HCT116 (cell line): ENCODE measurements at regions not wholly inside any gene's neighbourhood (a gene's known extent, or its start where the extent isn't known, plus 50 kb on each side); places are given as distances from the start of the nearest gene placed in this dataset.

Experiments used
- ATAC-seq: fragments of 200-7000 bp; cut with Tn5 transposase; 2 replicates; pipeline ENCODE4 v1.9.1; 2020; ENCODE audit warnings: mild to moderate bottlenecking, moderate library complexity
- BruUV-seq: library from RNA; stranded (reverse); fragments of 400-500 nt; replicated peaks from 2 replicates; lab custom pipeline; 2021; lab: Mats Ljungman, UMichigan
- CTCF ChIA-PET: fragments of 300-600 bp; sonication (Branson Sonifier 250); formaldehyde crosslinking; loops from one replicate; lab custom pipeline; 2021; ENCODE audit warnings: antibody characterized with exemption; lab: Charles Lee
- POLR2A ChIA-PET: fragments of 300-600, 350-600 bp; sonication (Branson Sonifier 250); formaldehyde crosslinking; loops from one replicate; lab custom pipeline; 2021; ENCODE audit warnings: antibody characterized with exemption; lab: Charles Lee
- RAD21 ChIA-PET, 2 experiments: fragments of 300-600 bp; sonication (Branson Sonifier 250); formaldehyde crosslinking; loops; one replicate each; lab custom pipeline; 2023; ENCODE audit warnings: low total read pairs in 2 of 2; ENCODE audit not compliant: uncharacterized antibody in 2 of 2, unreplicated experiment in 2 of 2, low non-redundant PET in 1 of 2; lab: Charles Lee
- DNase-seq: peaks from one replicate; pipeline ENCODE4 v3.0.0-alpha.2; 2010; ENCODE audit warnings: low read depth, low spot score
- H2AFZ ChIP-seq: fragments of 200-600 bp; shearing (Covaris generic), sonication (generic); 2 replicates; pipeline ENCODE4 v1.6.1; 2017; ENCODE audit warnings: low read depth, mixed run types, mixed read lengths, antibody characterized with exemption, low read length; ENCODE audit not compliant: poor library complexity, severe bottlenecking
- H3K27ac ChIP-seq: 2 replicates; pipeline ENCODE4 v1.5.1; 2012; ENCODE audit warnings: low read depth, low read length
- H3K27me3 ChIP-seq: fragments of 200-600 bp; sonication (generic); 2 replicates; pipeline ENCODE4 v1.6.1; 2016; ENCODE audit warnings: mixed run types, low read length, mixed read lengths; ENCODE audit not compliant: insufficient read depth
- H3K36me3 ChIP-seq, 2 experiments: fragments of 200-500 bp in 1 of 2; fragments of 200-600 bp in 1 of 2; sonication (Bioruptor generic) in 1 of 2; sonication (generic) in 1 of 2; 2 replicates each; pipeline versions ENCODE4 v1.5.1 to v1.6.1; 2014 to 2016; ENCODE audit warnings: low read length in 2 of 2, inconsistent platforms in 1 of 2, mixed read lengths in 1 of 2, mixed run types in 1 of 2; ENCODE audit not compliant: insufficient read depth in 2 of 2, control insufficient read depth in 1 of 2
- H3K4me1 ChIP-seq, 2 experiments: fragments of 200-600 bp in 1 of 2; sonication (generic) in 1 of 2; 2 replicates each; pipeline versions ENCODE4 v1.5.1 to v1.6.1; 2012 to 2017; ENCODE audit warnings: low read length in 2 of 2, inconsistent platforms in 1 of 2, mild to moderate bottlenecking in 1 of 2, mixed read lengths in 1 of 2, mixed run types in 1 of 2, moderate library complexity in 1 of 2; ENCODE audit not compliant: insufficient read depth in 2 of 2, control insufficient read depth in 1 of 2
- H3K4me2 ChIP-seq: fragments of 200-600 bp; sonication (generic); 2 replicates; pipeline ENCODE4 v1.6.1; 2017; ENCODE audit warnings: mixed run types, low read length, mixed read lengths
- H3K4me3 ChIP-seq, 2 experiments: fragments of 200-600 bp in 1 of 2; sonication (generic) in 1 of 2; replicated peaks in 1 of 2; 2 replicates each; pipeline ENCODE4 v1.5.1; 2011 to 2016; ENCODE audit warnings: low read length in 2 of 2, control low read depth in 1 of 2, low read depth in 1 of 2, mild to moderate bottlenecking in 1 of 2, mixed read lengths in 1 of 2, mixed run types in 1 of 2
- H3K79me2 ChIP-seq: fragments of 200-600 bp; sonication (generic); 2 replicates; pipeline ENCODE4 v1.6.1; 2017; ENCODE audit warnings: mild to moderate bottlenecking, mixed run types, low read length, moderate library complexity, mixed read lengths; ENCODE audit not compliant: insufficient read depth
- H3K9ac ChIP-seq: fragments of 200-600 bp; sonication (generic); 2 replicates; pipeline ENCODE4 v1.6.1; 2016; ENCODE audit warnings: low read length, mixed read lengths
- H3K9me2 ChIP-seq: fragments of 200-600 bp; sonication (generic), shearing (Covaris generic); 2 replicates; pipeline ENCODE4 v1.6.1; 2017; ENCODE audit warnings: mixed run types, mild to moderate bottlenecking, moderate library complexity; ENCODE audit not compliant: insufficient read depth
- H3K9me3 ChIP-seq, 2 experiments: fragments of 200-500 bp in 1 of 2; fragments of 200-600 bp in 1 of 2; sonication (Bioruptor generic) in 1 of 2; sonication (generic) in 1 of 2; 2 replicates each; pipeline ENCODE4 v1.6.1; 2014 to 2017; ENCODE audit warnings: low read length in 2 of 2, mixed read lengths in 2 of 2, inconsistent platforms in 1 of 2, low read depth in 1 of 2, mild to moderate bottlenecking in 1 of 2, mixed run types in 1 of 2, moderate library complexity in 1 of 2; ENCODE audit not compliant: control insufficient read depth in 1 of 2, insufficient read depth in 1 of 2
- H4K20me1 ChIP-seq: fragments of 200-600 bp; sonication (generic), shearing (Covaris generic); 2 replicates; pipeline ENCODE4 v1.6.1; 2017; ENCODE audit warnings: mixed run types, mild to moderate bottlenecking, moderate library complexity; ENCODE audit not compliant: insufficient read depth
- MAX ChIP-seq: IDR thresholded peaks from 2 replicates; pipeline ENCODE4 v1.6.1; 2012
- SRF ChIP-seq: IDR thresholded peaks from 2 replicates; pipeline ENCODE4 v1.6.1; 2012; ENCODE audit warnings: low read depth
- intact Hi-C: fragments of 100-400 bp; cut with micrococcal nuclease; formaldehyde crosslinking; loops from 2 replicates; pipeline ENCODE4 v1.10.0; 2022
- TF ChIP-seq, protein P1 (sequence below): IDR thresholded peaks from 2 replicates; pipeline ENCODE4 v1.6.1; 2012

DNA sequence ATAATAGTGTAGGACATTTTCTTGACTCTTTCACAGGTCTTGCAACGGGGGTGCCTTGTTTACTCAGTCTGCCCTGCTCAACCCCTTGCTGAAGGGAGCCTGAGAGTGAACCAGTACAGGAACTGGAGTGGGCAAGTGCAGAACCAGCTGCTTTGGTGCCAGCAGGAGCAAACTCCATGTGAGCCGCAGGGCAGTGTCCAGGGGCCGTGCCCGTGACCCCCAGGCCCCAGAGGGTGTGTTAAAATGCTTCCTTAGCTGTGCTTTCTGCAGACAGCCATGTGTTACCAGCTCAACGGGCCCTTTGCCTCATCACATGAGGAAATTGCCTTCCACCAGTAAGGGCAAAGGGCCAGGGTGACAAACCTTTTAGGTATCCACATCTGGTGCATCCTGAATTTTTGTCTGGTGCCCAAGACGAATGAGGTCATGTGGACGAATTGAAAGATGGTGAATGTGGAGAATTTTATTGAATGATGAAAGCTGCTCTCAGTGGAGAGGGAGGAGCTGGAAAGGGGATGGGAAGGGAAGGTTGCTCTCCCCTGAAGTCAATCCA lies 53.6 kb upstream of the OR5D13 start:
- H3K4me1 ChIP-seq: no peaks in the 10 kb centered on the region
- POLR2A ChIA-PET: no interaction called here
- intact Hi-C loops: loop anchor here (10.0 kb wide), 1 partner anchor 1085 kb away; no protein-coding TSS in a partner anchor

More for the DNA sequence above, 53.6 kb upstream of the OR5D13 start:
- ChIA-PET RAD21 (no interaction called here), CTCF (no interaction called here)
- Histone ChIP-seq H3K9me2 (no peaks in the 10 kb centered on the region), H4K20me1 (no peaks in the 10 kb centered on the region), H2AFZ (no peak overlapping the region), H3K36me3 (no peaks in the 10 kb centered on the region), H3K27ac (no peak overlapping the region), H3K27me3 (no peaks in the 10 kb centered on the region), H3K4me2 (no peak overlapping the region), H3K9me3 (peaks cover 0 to 12% of the 10 kb centered on the region in 2 experiments; a peak in 2 of 4 replicates)
- ATAC-seq: no peak
- no peak for DNase-seq
- TF ChIP-seq SRF: no peak
- TF ChIP-seq, protein P1, sequence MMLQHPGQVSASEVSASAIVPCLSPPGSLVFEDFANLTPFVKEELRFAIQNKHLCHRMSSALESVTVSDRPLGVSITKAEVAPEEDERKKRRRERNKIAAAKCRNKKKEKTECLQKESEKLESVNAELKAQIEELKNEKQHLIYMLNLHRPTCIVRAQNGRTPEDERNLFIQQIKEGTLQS: no peak
- TF ChIP-seq MAX: no peak
- TF ChIP-seq, all 23 proteins: peak for 0
- Histone ChIP-seq H3K9ac (no peak overlapping the region), H3K79me2 (no peaks in the 10 kb centered on the region), H3K4me3 (no peak overlapping the region)
- no TSS peak for BruUV-seq
